GM21447 (cell line): ENCODE measurements at regions not wholly inside any gene's neighbourhood (a gene's known extent, or its start where the extent isn't known, plus 50 kb on each side); places are given as distances from the start of the nearest gene placed in this dataset.
"Not testable (repeated sequence)": the region's sequence is repeated elsewhere in the genome, so short reads cannot be mapped to it uniquely, and the experiment has no call there.

ENCODE experiments used
- ATAC-seq: cut with Tn5 transposase; IDR thresholded peaks from one replicate; pipeline ENCODE4 v1.9.1; 2021; ENCODE audit not compliant: unreplicated experiment

- ATAC-seq = not testable (repeated sequence)
These were observed 54.9 kb upstream of the NBPF12 start for GRCh38 chr1:146883190-146883589.

GRCh38 chr1:146881096-146881495, 57.0 kb upstream of the NBPF12 start:
- not testable (repeated sequence) for ATAC-seq

DNA sequence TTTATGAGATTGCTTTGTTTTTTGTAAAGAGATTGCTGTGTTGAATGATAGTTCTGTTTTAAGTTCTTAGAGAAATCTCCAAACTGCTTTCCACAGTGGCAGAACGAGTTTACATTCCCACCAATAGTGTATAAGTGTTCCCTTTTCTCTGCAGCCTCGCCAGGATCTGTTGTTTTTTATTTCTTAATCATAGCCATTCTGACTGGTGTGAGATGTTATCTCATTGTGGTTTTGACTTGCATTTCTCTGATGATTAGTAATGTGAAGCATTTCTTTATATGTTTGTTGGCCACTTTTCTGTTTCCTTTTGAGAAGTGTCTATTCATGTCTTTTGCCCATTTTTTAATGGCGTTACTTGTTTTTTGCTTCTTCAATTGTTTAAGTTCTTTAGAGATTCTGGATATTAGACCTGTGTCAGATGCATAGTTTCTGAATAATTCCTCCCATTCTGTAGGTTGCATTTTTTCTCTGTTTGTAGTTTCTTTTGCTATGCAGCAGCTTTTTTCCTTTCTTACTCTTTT, 74.3 kb upstream of the NBPF12 start:
- not testable (repeated sequence) for ATAC-seq

- not testable (repeated sequence) for ATAC-seq
These were observed 85.0 kb upstream of the NBPF12 start for GRCh38 chr1:146853147-146853546.

GRCh38 chr1:146850352-146850889, 87.7 kb upstream of the NBPF12 start:
- not testable (repeated sequence) for ATAC-seq

- ATAC-seq = not testable (repeated sequence)
These were observed 99.4 kb upstream of the NBPF12 start for GRCh38 chr1:146838725-146839124.

DNA sequence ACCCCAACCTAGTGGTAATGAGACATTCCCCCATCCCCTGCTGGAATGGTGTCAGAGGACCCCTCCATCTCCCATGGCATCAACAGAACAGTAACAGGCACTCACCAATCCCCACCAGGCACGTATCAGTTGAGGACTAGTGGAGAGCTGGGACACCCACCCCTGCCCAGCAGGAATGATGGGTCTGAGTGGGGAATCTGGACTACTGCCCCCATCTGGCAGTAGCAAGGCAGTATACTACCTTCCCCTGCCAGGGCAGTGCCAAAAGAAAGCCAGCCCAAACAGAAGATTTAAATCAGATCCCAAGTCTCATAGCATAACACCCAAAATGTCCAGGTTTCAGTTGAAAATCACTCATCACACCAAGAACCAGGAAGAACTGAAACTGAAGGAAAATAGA, 111.2 kb upstream of the NBPF12 start:
- ATAC-seq = not testable (repeated sequence)

- ATAC-seq = not testable (repeated sequence)
These were observed 143.9 kb upstream of the NBPF12 start for GRCh38 chr1:146794236-146794635.

DNA sequence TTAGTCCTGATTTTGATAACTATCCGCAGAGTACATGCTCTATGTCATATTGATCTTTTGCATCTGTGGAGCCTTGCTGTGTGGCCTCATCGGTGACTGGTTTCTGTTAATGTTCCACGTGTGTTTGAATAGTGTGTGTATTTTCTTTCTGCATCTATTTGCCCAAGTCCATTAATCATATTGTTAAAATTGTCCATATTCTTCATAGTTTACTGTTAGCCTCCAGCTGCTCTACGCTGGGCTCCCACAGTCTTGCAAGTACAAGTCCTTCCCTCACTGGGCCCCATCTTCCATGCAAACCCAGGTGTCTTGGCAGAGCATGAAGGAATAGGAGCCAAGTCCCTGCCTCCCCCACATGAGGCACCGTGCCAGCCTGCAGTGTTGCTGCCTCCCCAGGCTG, 145.4 kb upstream of the NBPF12 start:
- ATAC-seq = not testable (repeated sequence)

- ATAC-seq = not testable (repeated sequence)
These were observed 153.7 kb upstream of the NBPF12 start for GRCh38 chr1:146784212-146784940.

DNA sequence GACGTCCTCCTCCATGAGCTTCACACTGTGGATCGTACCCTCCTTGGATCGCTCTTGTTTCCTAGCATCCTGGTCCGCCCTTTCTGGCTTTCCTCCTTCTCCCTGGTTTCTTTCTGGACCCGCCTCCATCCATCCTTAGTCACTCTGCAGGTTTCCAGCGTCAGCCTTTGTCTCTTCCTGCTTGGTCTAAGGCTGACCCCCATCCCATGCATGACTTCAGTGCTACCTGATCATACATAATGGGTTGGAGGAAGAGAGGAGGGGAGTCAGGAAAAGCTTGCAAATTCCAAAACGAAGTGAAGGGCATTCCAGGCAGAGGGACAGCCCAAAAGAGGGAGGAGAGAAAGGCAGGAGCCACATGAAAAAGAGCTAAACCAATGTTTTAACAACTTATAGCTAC, 156.9 kb upstream of the NBPF12 start:
- ATAC-seq = not testable (repeated sequence)

DNA sequence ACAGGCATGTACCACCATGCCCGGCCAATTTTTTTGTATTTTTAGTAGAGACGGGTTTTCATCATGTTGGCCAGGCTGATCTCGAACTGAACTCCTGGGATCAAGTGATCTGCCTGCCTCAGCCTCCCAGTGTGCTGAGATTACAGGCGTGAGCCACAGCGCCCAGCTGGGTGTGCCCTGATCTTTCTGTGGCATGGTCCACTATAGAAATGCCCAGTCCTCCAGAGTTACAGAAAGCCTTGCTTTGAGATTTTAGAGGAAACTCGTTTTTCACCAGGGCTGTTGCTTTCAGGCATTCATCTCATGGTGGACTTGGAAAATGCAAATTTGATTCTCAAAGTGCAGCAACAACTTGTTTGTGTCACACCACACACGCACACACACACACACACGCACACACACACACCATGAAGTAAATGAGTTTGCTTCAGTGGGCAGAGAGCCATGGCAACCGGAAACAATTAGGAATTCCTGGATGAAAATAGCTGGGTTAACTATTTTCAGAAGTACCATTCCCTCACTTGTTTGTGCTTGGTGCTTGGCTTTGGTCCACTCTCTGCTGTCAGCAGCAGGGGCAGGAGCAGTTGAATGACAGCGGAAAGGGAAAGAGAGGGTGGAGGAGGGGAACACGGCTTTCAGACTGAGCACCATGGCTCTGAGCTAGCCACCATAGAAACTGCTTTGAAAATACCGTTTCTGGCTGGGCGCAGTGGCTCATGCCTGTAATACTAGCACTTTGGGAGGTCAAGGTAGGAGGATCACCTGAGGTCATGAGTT, 160.1 kb upstream of the NBPF12 start:
- not testable (repeated sequence) for ATAC-seq

GRCh38 chr1:146774988-146775387, 163.1 kb upstream of the NBPF12 start:
- not testable (repeated sequence) for ATAC-seq

- ATAC-seq = not testable (repeated sequence)
These were observed 163.9 kb upstream of the NBPF12 start for GRCh38 chr1:146774271-146774670.

DNA sequence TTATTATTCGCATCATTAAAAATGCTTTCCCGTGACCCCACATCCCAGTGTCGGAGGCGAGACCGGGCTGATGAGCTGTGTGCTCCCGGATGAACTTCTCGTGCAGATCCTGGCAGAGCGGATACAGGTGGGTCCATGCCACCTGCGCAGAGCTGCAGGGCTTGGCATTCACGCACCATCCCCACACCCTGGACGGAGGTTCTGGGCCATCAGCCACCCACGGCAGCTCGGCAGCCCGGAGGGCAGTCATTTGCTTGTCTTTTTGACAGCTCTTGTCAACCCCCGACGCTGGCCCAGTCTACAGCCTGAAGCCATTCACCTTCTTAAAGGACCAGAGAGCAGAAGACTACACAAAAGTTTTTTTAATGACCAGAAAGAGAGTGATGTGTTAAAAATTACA, 166.7 kb upstream of the NBPF12 start:
- ATAC-seq = not testable (repeated sequence)

GRCh38 chr1:146770998-146771397, 167.1 kb upstream of the NBPF12 start:
- not testable (repeated sequence) for ATAC-seq

DNA sequence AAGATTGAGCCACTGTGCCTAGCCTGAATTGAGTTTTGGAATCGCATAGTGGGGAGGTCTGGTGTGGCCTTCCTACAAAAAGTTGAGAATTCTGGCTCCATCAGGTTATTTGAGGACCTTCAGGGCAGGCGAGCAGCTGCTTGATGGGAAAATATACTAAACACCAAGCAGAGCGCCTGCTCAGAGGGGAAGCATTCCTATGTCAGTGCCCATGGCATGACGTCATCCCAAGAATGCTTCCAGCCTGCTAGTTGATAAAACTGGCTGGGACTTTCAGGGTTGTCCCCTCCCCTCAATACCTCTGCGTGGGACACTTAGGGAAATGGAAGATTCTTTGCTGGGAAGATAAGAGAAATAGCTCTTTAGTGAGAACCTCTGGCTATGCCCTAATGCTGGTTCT, 174.9 kb upstream of the NBPF12 start:
- not testable (repeated sequence) for ATAC-seq

DNA sequence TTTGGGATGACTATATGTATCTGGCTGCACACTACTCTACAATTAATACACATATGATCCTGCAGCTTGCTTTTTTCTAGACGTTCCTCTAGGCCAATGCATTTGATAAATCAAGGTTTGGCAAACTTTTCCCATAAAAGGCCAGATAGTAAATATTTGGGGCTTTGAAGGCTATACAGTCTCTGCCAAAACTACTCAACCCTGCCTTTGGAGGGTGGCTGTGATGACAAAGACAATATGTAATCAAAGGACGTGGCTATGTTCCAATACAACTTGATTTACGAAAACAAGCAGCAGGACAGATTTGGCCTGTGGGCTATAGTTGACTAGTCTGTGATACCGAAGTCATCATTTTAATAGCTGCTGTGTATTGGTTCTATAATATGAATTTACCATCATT, 181.3 kb upstream of the NBPF12 start:
- not testable (repeated sequence) for ATAC-seq

DNA sequence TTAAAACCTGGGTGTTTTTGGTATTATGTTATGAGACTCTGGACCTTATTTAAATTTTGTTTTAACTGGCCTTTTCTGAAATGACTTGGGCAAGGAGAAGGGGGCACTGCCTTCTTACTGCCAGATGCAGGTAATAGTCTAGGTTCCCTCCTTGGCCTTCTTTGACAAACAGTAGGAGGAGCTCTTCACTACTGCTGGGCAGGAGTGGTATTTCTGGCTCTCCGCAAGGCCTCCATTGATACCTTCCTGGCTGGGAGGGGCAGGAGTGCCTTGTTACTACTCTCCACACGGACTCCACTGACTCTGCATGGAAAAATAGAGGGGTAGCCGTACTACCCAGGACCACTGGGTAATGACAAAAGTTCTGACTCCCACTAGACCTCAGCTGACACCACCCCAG, 189.4 kb upstream of the NBPF12 start:
- not testable (repeated sequence) for ATAC-seq

- not testable (repeated sequence) for ATAC-seq
These were observed 206.0 kb upstream of the NBPF12 start for GRCh38 chr1:146731981-146732680.
